ENCODE measurements at regions not wholly inside any gene's neighbourhood (a gene's known extent, or its start where the extent isn't known, plus 50 kb on each side); places are given as distances from the start of the nearest gene placed in this dataset.
"Not testable (repeated sequence)": the region's sequence is repeated elsewhere in the genome, so short reads cannot be mapped to it uniquely, and the experiment has no call there.

- DNase-seq = no peak
These were observed 61.4 kb downstream of the NXNL2 start for GRCh38 chr9:88596376-88596775.

GRCh38 chr9:88604836-88605511, 70.0 kb downstream of the NXNL2 start:
- no peak for DNase-seq

- no peak for DNase-seq
These were observed 70.8 kb downstream of the NXNL2 start for GRCh38 chr9:88605512-88606362.

- DNase-seq = no peak
These were observed 79.4 kb downstream of the NXNL2 start for GRCh38 chr9:88614359-88614758.

GRCh38 chr9:88623698-88624097, 88.7 kb downstream of the NXNL2 start:
- no peak for DNase-seq

GRCh38 chr9:88628114-88628513, 93.1 kb downstream of the NXNL2 start:
- no peak for DNase-seq

- no peak for DNase-seq
These were observed 93.8 kb downstream of the NXNL2 start for GRCh38 chr9:88628811-88629210.

GRCh38 chr9:88630574-88630973, 95.6 kb downstream of the NXNL2 start:
- DNase-seq = not testable (repeated sequence)

- no peak for DNase-seq
These were observed 100.2 kb downstream of the NXNL2 start for GRCh38 chr9:88635151-88635550.

GRCh38 chr9:88641456-88642240, 106.7 kb downstream of the NXNL2 start:
- DNase-seq = no peak

- no peak for DNase-seq
These were observed 107.4 kb downstream of the NXNL2 start for GRCh38 chr9:88642336-88642735.

- DNase-seq = no peak
These were observed 109.0 kb downstream of the NXNL2 start for GRCh38 chr9:88643931-88644330.

GRCh38 chr9:88645172-88645878, 110.3 kb downstream of the NXNL2 start:
- DNase-seq = no peak

GRCh38 chr9:88645879-88646199, 110.9 kb downstream of the NXNL2 start:
- no peak for DNase-seq

GRCh38 chr9:88646539-88647300, 111.7 kb downstream of the NXNL2 start:
- DNase-seq = no peak

GRCh38 chr9:88651682-88652633, 117.0 kb downstream of the NXNL2 start:
- no peak for DNase-seq

- DNase-seq = no peak
These were observed 117.9 kb downstream of the NXNL2 start for GRCh38 chr9:88652876-88653275.

GRCh38 chr9:88653406-88653805, 118.4 kb downstream of the NXNL2 start:
- no peak for DNase-seq

GRCh38 chr9:88653911-88654310, 118.9 kb downstream of the NXNL2 start:
- DNase-seq = no peak

- DNase-seq = no peak
These were observed 122.9 kb downstream of the NXNL2 start for GRCh38 chr9:88657893-88658292.

- no peak for DNase-seq
These were observed 123.4 kb downstream of the NXNL2 start for GRCh38 chr9:88658311-88658822.

All from DMS153 (cell line).